Right lobe of liver (tissue), 4 donors: ENCODE measurements at regions not wholly inside any gene's neighbourhood (a gene's known extent, or its start where the extent isn't known, plus 50 kb on each side); places are given as distances from the start of the nearest gene placed in this dataset.

Experiments used
- CTCF ChIP-seq, 4 donors: fragments of 200-600 bp in 3 of 4; fragments of 450-650 bp in 1 of 4; IDR thresholded peaks; one replicate each; pipeline versions ENCODE4 v1.5.1 to v1.8.0; 2016 to 2022; ENCODE audit warnings: antibody characterized with exemption in 4 of 4, mild to moderate bottlenecking in 2 of 4
- POLR2A ChIP-seq: fragments of 450-650 bp; IDR thresholded peaks from one replicate; pipeline ENCODE4 v1.6.1; 2017; ENCODE audit warnings: antibody characterized with exemption, mild to moderate bottlenecking
- donor health status: DM: no; HTN: no; CAD: no.
- donor health status: DM: no; HTN: no; CAD: no.
- donor health status: DM: no; HTN: yes; CAD: no.

GRCh38 chr13:112259511-112259910, 116.6 kb upstream of the SPACA7 start:
- TF ChIP-seq CTCF (IDR thresholded peaks at IDR 0.05) (no peak), POLR2A (no peak)
